GM23338 (cell line): ENCODE measurements at regions not wholly inside any gene's neighbourhood (a gene's known extent, or its start where the extent isn't known, plus 50 kb on each side); places are given as distances from the start of the nearest gene placed in this dataset.

Source experiments
- ATAC-seq: fragments of 200-7000 bp; cut with Tn5 transposase; 3 replicates; pipeline ENCODE4 v1.9.1; 2020
- DNase-seq: peaks from one replicate; pipeline ENCODE4 v3.0.0-alpha.2; 2015; ENCODE audit warnings: low spot score
- H2AFZ ChIP-seq: fragments of 200-600 bp; sonication (generic); 2 replicates; pipeline ENCODE4 v1.8.0; 2016; ENCODE audit warnings: antibody characterized with exemption, mild to moderate bottlenecking, moderate library complexity
- H3F3A ChIP-seq: fragments of 200-600 bp; sonication (generic); replicated peaks from 2 replicates; pipeline ENCODE4 v1.8.0; 2017; ENCODE audit warnings: antibody characterized with exemption, mixed run types, low read depth
- H3K27ac ChIP-seq: fragments of 200-600 bp; sonication (generic); 2 replicates; pipeline ENCODE4 v1.6.1; 2016; ENCODE audit warnings: low read depth
- H3K27me3 ChIP-seq: fragments of 200-600 bp; sonication (generic); 2 replicates; pipeline ENCODE4 v1.8.0; 2016; ENCODE audit warnings: mild to moderate bottlenecking, mixed run types, moderate library complexity; ENCODE audit not compliant: insufficient read depth
- H3K36me3 ChIP-seq: fragments of 200-600 bp; sonication (generic); 2 replicates; pipeline ENCODE4 v1.8.0; 2016; ENCODE audit warnings: mild to moderate bottlenecking; ENCODE audit not compliant: insufficient read depth
- H3K4me1 ChIP-seq: fragments of 200-600 bp; sonication (generic); 2 replicates; pipeline ENCODE4 v1.8.0; 2016; ENCODE audit warnings: mild to moderate bottlenecking, moderate library complexity; ENCODE audit not compliant: insufficient read depth
- H3K4me2 ChIP-seq: fragments of 200-600 bp; sonication (generic); 2 replicates; pipeline ENCODE4 v1.7.1; 2017; ENCODE audit warnings: mixed run types
- H3K4me3 ChIP-seq: fragments of 200-600 bp; sonication (generic); 2 replicates; pipeline ENCODE4 v1.6.1; 2016; ENCODE audit warnings: mixed run types
- H3K79me2 ChIP-seq: fragments of 200-600 bp; sonication (generic); replicated peaks from 2 replicates; pipeline ENCODE4 v1.8.0; 2017; ENCODE audit warnings: mild to moderate bottlenecking; ENCODE audit not compliant: insufficient read depth
- H3K9me2 ChIP-seq: fragments of 200-600 bp; sonication (generic); 2 replicates; pipeline ENCODE4 v1.8.0; 2017; ENCODE audit not compliant: insufficient read depth
- H4K20me1 ChIP-seq: fragments of 200-600 bp; sonication (generic); replicated peaks from 2 replicates; pipeline ENCODE4 v1.8.0; 2017; ENCODE audit warnings: mild to moderate bottlenecking; ENCODE audit not compliant: insufficient read depth
- H3K27ac Mint-ChIP-seq: 2 replicates; pipeline ENCODE4 v1.8.0; 2020; ENCODE audit warnings: inconsistent platforms, mild to moderate bottlenecking, moderate library complexity, mixed read lengths
- H3K27me3 Mint-ChIP-seq: 3 replicates; pipeline ENCODE4 v1.8.0; 2022; ENCODE audit warnings: low read depth, mild to moderate bottlenecking, moderate library complexity, mixed read lengths, inconsistent platforms; ENCODE audit not compliant: insufficient read depth, poor library complexity
- H3K36me3 Mint-ChIP-seq: 3 replicates; pipeline ENCODE4 v1.8.0; 2021; ENCODE audit warnings: low read depth, mild to moderate bottlenecking, inconsistent platforms, moderate library complexity, mixed read lengths
- H3K4me1 Mint-ChIP-seq: 3 replicates; pipeline ENCODE4 v1.8.0; 2020; ENCODE audit warnings: mild to moderate bottlenecking, inconsistent platforms, mixed read lengths
- H3K4me3 Mint-ChIP-seq: 3 replicates; pipeline ENCODE4 v1.8.0; 2021; ENCODE audit warnings: moderate library complexity, mild to moderate bottlenecking, inconsistent platforms, mixed read lengths
- H3K9me3 Mint-ChIP-seq: 3 replicates; pipeline ENCODE4 v1.8.0; 2020; ENCODE audit warnings: moderate library complexity, mild to moderate bottlenecking, inconsistent platforms, mixed read lengths
- CREB1 ChIP-seq: fragments of 250-450 bp; sonication (Bioruptor Pico); IDR thresholded peaks from 2 replicates; pipeline ENCODE4 v1.5.0; 2020; ENCODE audit warnings: low read depth, mild to moderate bottlenecking, moderate library complexity
- CTCF ChIP-seq, 2 experiments: fragments of 200-600 bp in 1 of 2; sonication (generic) in 1 of 2; conservative IDR thresholded peaks; 2 replicates each; pipeline versions ENCODE4 v1.5.1 to v1.6.1; 2016 to 2017; ENCODE audit warnings: antibody characterized with exemption in 2 of 2, low read depth in 2 of 2, mild to moderate bottlenecking in 2 of 2, moderate library complexity in 1 of 2
- ETS1 ChIP-seq: IDR thresholded peaks from 2 replicates; pipeline ENCODE4 v1.6.1; 2016; ENCODE audit warnings: antibody characterized with exemption
- JUNB ChIP-seq: IDR thresholded peaks from one replicate; pipeline ENCODE4 v1.6.1; 2016; ENCODE audit warnings: antibody characterized with exemption; ENCODE audit not compliant: unreplicated experiment
- POLR2AphosphoS5 ChIP-seq: IDR thresholded peaks from 2 replicates; pipeline ENCODE4 v1.6.1; 2016; ENCODE audit warnings: antibody characterized with exemption, low read depth
- ZNF114 ChIP-seq: fragments of 250-450 bp; sonication (Bioruptor Pico); IDR thresholded peaks from 2 replicates; pipeline ENCODE4 v1.5.0; 2020; ENCODE audit warnings: mild to moderate bottlenecking, moderate library complexity
- ZNF462 ChIP-seq: fragments of 250-450 bp; sonication (Bioruptor Pico); IDR thresholded peaks from 2 replicates; pipeline ENCODE4 v1.5.0; 2020; ENCODE audit warnings: mild to moderate bottlenecking, moderate library complexity

GRCh38 chr20:24834310-24834709 is 114.8 kb upstream of the CST7 start (continued):
- no peak for TF ChIP-seq ZNF462 (CRISPR knock-in tag)

- Histone ChIP-seq H3K79me2 (no peaks in the 10 kb centered on the region), H3F3A (no peaks in the 10 kb centered on the region), H3K4me2 (no peak overlapping the region), H4K20me1 (no peaks in the 10 kb centered on the region), H3K4me1 (no peaks in the 10 kb centered on the region), H3K36me3 (no peaks in the 10 kb centered on the region), H2AFZ (no peak overlapping the region), H3K9me2 (peaks cover 16% of the 10 kb centered on the region; the same call in 1 of the 2 replicates), H3K27me3 (no peaks in the 10 kb centered on the region), H3K4me3 (no peak overlapping the region), H3K27ac (no peak overlapping the region)
- H3K36me3 Mint-ChIP-seq: no peaks in the 10 kb centered on the region; the same call in 2 of the 3 replicates
- H3K9me3 Mint-ChIP-seq: peaks cover 2% of the 10 kb centered on the region; the same call in 1 of the 3 replicates
- peaks cover 3% of the 10 kb centered on the region; the same call in 1 of the 3 replicates for H3K4me1 Mint-ChIP-seq
- H3K27ac Mint-ChIP-seq: no peak overlapping the region
- ATAC-seq (no peak), DNase-seq (no peak)
- no peak overlapping the region for H3K4me3 Mint-ChIP-seq
- peaks cover 2% of the 10 kb centered on the region for H3K27me3 Mint-ChIP-seq
- no peak for TF ChIP-seq ZNF114
- TF ChIP-seq ETS1: no peak
- TF ChIP-seq POLR2AphosphoS5: no peak
- no peak for TF ChIP-seq JUNB
- no peak for TF ChIP-seq CREB1 (CRISPR knock-in tag)
- TF ChIP-seq ZNF462 (CRISPR knock-in tag): no peak
- TF ChIP-seq CTCF (conservative IDR thresholded peaks at IDR 0.05; ENCODE audit: low read depth in 2 of 2): no peak
Measured at GRCh38 chr20:24835195-24835594, 113.9 kb upstream of the CST7 start.
